Vagina (tissue), 2 donors: ENCODE measurements at regions not wholly inside any gene's neighbourhood (a gene's known extent, or its start where the extent isn't known, plus 50 kb on each side); places are given as distances from the start of the nearest gene placed in this dataset.

ENCODE experiments used
- POLR2AphosphoS5 ChIP-seq, 2 donors: sonication (generic); formaldehyde crosslinking; IDR thresholded peaks; one replicate each; pipeline ENCODE4 v1.9.0; 2017; ENCODE audit warnings: antibody characterized with exemption in 2 of 2, mild to moderate bottlenecking in 2 of 2, low read depth in 1 of 2; ENCODE audit not compliant: insufficient read depth in 1 of 2
- TF ChIP-seq, protein P1 (sequence below), 3 experiments: fragments of 450-650 bp in 2 of 3; fragments of 200-600 bp in 1 of 3; sonication (generic) in 1 of 3; IDR thresholded peaks; one replicate each; pipeline ENCODE4 v1.5.1; 2017 to 2019; ENCODE audit warnings: antibody characterized with exemption in 3 of 3, mild to moderate bottlenecking in 2 of 3, moderate library complexity in 2 of 3

GRCh38 chr12:127590868-127591267, 676.1 kb upstream of the TMEM132C start:
- TF ChIP-seq, protein P1, sequence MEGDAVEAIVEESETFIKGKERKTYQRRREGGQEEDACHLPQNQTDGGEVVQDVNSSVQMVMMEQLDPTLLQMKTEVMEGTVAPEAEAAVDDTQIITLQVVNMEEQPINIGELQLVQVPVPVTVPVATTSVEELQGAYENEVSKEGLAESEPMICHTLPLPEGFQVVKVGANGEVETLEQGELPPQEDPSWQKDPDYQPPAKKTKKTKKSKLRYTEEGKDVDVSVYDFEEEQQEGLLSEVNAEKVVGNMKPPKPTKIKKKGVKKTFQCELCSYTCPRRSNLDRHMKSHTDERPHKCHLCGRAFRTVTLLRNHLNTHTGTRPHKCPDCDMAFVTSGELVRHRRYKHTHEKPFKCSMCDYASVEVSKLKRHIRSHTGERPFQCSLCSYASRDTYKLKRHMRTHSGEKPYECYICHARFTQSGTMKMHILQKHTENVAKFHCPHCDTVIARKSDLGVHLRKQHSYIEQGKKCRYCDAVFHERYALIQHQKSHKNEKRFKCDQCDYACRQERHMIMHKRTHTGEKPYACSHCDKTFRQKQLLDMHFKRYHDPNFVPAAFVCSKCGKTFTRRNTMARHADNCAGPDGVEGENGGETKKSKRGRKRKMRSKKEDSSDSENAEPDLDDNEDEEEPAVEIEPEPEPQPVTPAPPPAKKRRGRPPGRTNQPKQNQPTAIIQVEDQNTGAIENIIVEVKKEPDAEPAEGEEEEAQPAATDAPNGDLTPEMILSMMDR (IDR thresholded peaks at IDR 0.05): no peak
- TF ChIP-seq POLR2AphosphoS5 (IDR thresholded peaks at IDR 0.05; ENCODE audit: insufficient read depth in 1 of 2, low read depth in 1 of 2): no peak
